ENCODE measurements at regions not wholly inside any gene's neighbourhood (a gene's known extent, or its start where the extent isn't known, plus 50 kb on each side); places are given as distances from the start of the nearest gene placed in this dataset.

DNA sequence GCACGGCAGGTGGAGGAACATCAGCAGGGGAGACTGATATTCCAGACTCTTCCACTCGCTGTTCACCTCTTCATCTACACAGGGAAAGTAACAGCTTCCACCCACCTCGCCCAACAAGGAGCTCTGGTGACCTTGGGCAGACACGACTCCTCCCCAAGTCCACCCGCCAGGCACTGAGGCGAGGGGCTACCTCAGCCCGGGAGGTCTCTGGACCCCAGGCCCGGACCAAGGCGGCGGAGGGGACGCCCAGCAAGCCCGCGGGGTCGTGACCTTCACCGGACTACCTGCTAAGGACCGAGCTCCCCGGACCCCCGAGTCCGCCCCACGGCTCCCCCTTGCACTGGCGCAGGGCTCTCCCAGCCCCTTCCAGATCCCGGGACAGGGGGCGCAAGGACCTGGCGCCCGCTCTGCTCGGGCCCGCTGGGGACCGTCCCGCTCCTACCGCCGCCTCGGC, 70.2 kb upstream of the LPCAT1 start:
- TF ChIP-seq, protein P1, sequence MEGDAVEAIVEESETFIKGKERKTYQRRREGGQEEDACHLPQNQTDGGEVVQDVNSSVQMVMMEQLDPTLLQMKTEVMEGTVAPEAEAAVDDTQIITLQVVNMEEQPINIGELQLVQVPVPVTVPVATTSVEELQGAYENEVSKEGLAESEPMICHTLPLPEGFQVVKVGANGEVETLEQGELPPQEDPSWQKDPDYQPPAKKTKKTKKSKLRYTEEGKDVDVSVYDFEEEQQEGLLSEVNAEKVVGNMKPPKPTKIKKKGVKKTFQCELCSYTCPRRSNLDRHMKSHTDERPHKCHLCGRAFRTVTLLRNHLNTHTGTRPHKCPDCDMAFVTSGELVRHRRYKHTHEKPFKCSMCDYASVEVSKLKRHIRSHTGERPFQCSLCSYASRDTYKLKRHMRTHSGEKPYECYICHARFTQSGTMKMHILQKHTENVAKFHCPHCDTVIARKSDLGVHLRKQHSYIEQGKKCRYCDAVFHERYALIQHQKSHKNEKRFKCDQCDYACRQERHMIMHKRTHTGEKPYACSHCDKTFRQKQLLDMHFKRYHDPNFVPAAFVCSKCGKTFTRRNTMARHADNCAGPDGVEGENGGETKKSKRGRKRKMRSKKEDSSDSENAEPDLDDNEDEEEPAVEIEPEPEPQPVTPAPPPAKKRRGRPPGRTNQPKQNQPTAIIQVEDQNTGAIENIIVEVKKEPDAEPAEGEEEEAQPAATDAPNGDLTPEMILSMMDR (conservative IDR thresholded peaks at IDR 0.05) = no peak
- no peak for TF ChIP-seq ZFX (IDR thresholded peaks at IDR 0.05)
